HG03108 (cell line): ENCODE measurements at regions not wholly inside any gene's neighbourhood (a gene's known extent, or its start where the extent isn't known, plus 50 kb on each side); places are given as distances from the start of the nearest gene placed in this dataset.

ENCODE experiments used
- ATAC-seq: cut with Tn5 transposase; IDR thresholded peaks from one replicate; pipeline ENCODE4 v1.9.1; 2021; ENCODE audit warnings: moderate library complexity; ENCODE audit not compliant: unreplicated experiment

DNA sequence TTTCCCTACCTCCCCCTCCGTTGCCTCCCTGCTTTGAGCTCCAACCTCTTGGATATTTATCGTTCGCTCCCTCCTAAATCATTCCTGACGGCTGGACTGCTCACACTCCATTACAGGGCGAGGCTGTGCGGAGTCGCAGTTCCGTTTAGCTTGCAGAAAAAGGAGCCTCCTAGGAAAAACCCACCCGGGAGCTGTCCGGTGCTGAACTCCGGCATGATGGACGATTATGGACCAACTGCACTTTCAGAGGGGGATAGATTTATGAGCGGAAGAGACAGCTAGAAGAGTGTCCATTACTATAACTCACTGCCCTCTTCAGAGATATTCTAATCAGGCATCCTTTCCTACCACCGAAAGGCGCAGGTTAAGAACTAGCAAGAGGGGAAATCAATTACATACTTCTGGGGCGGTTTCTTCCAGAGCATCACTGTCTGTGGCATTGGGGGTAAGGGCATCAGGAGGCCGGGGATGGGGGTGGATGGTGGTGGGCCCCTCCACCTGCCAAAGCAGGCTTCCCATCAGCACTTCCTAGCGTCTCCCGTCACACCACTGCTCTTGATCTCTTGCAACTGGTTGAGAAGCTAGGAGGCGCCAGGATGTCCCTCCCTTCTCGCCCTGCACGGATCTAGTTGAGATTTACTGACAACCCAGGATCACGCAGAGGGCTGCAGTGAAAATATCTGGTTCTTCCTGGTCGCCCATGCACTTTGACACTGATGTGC, 251.2 kb downstream of the ENGASE start:
- ATAC-seq = no peak

DNA sequence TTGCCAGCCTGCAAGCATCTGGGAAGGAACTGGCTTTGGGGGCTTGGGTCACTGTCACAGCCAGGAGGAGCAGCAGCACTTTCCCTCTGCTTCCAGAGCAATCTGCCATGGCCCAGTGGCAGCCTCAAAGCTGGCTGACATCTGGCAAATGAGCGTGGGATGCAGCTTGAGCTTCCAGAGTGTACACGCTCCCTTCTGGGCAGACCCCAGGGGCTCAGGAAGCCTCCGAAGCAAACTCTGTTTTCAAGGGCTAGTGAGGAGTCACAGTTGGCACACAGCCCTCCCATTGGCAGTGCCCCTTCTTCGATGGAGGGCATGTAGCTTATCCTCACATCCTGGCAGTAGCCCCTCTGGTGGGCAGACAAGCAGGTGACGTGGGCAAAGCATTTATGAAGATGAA, 249.6 kb downstream of the ENGASE start:
- ATAC-seq = no peak

- ATAC-seq = no peak
These were observed 248.9 kb downstream of the ENGASE start for GRCh38 chr17:79323566-79323965.

- ATAC-seq = no peak
These were observed 247.8 kb downstream of the ENGASE start for GRCh38 chr17:79322211-79323123.

DNA sequence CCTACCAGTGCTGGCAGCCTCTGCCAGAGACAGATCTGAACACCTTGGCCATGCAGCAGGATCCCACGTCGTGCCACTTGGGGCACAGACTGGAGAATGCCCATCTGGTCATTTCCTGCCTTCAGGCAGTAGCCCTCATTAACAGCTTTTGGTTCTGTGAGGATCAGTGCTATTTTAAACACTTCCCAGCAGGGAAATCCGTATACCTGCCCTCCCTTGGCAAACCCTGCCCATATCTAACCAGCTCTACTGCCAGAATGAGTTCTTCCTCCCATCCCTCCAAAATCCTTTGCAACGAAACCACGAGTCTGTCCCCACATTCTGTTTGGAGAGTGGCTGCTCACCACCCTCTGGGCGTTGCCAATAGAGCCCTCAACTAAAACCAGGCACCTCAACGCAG, 245.7 kb downstream of the ENGASE start:
- no peak for ATAC-seq

- no peak for ATAC-seq
These were observed 243.3 kb downstream of the ENGASE start for GRCh38 chr17:79317916-79318315.

- ATAC-seq = no peak
These were observed 242.2 kb downstream of the ENGASE start for GRCh38 chr17:79316805-79317204.

- no peak for ATAC-seq
These were observed 240.9 kb downstream of the ENGASE start for GRCh38 chr17:79315358-79316105.

DNA sequence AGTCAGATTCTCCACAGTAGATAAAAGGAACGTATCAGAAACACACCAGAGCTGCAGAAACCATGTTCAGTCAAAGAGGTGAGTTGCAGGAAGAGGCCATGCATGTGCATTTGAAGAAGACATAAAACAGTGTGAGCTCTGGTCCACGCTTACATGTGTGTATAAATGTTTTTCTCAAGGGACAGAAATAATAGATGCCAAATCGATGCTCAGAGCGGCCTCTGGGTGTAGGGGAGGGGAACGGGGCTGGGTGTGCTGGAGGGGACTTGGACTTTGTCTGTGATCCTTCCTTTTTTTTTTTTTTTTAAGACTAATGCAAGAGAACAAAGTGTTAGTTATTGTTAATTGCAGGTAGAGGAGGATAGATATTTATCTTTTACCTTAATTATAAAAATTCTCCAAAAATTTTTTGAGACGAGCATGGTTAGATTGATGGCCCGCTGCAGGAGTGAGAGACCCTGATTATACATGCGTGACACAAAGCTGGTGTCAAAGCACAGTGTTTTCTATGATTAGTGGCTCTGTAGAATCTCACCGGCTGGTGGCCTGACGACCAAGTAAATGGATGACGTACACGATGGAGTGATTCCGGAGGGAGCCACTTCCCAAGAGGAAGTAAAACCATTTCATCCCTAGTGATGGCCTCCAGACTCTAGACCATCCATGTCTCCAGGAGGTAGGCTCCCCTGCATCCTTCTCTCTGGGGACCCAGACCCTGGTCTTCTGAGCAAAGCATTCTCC, 240.2 kb downstream of the ENGASE start:
- no peak for ATAC-seq

DNA sequence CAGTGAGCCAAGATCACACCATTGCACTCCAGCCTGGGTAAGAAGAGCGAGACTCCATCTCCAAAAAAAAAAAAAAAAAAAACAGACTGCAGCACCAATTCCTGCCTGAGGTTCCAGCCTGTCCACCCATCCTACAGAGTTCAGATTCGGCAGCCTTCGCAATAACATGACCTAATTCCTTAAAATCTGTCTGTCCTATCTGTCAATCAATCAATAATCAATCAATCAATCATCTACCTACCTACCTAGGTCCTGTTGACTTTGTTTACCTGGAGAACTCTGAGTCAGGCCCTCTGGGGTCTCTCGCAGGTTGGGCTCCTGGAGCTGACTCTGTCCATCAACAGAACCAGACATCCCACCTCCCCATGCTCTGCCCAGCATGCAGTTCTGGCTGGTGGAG, 236.7 kb downstream of the ENGASE start:
- ATAC-seq = no peak

DNA sequence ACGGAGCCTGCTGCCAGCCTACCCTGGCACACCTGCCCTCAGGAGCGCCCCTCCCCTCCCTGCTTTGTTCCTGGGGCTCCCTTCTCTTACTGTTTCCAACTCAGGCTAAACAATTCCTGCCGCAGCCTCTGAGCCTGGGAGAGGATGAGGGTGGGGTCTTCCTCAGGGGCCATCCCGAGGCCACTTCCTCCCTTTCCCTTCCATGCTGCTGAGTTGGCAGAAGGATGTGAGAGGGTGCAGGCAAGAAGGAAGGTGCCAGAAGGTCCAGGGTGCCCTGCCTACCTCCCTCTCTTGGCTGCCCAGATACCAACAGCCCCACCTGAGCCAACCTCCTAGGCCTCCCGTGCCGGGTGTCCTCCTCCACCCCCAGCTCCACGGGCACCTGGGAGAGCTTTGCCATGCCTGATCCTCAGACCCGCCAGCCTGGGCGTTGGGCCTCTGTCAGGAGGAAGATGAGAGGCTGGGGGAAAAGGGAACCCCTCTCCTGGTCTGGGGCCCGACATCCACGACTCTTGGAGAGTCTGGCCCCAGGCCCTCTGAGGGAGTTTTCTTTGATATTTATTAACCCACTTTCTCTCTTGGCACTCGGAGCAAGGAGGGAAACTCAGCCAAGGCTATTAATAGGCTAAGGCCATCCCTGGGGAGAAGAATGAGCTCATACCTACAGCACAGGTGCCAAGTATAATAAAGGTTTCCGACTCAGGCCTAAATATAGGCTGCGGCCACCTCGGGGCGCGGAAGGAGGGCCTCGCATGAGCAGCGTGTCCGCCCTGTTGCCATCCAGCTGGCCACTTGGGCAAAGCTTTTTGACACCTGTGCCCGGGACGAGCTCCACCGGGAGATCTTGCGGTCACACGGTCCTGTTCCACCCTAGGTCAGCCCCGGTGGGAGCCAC, 232.0 kb downstream of the ENGASE start:
- ATAC-seq = no peak

- ATAC-seq = no peak
These were observed 231.3 kb downstream of the ENGASE start for GRCh38 chr17:79305768-79306423.

- ATAC-seq = no peak
These were observed 230.7 kb downstream of the ENGASE start for GRCh38 chr17:79305376-79305767.

DNA sequence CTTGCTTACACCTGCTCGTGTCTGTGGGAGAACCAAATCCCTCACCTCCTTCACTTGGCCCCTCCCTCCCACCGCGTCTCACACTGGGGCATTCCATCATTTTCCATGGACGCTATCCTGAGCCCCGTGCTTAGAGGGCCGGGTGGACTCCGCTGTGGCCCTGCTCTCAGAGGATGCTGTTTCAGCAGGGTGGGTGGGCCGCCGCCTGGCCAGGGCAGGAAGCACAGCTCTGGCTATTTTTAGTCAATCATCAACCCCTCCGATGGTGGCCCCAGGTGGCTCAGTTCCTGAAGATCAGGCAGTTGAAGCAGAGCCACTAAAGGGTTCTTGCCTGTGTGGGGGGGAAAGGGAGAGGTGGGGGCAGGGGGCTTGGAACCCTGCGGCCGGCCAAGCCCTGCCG, 230.3 kb downstream of the ENGASE start:
- no peak for ATAC-seq

DNA sequence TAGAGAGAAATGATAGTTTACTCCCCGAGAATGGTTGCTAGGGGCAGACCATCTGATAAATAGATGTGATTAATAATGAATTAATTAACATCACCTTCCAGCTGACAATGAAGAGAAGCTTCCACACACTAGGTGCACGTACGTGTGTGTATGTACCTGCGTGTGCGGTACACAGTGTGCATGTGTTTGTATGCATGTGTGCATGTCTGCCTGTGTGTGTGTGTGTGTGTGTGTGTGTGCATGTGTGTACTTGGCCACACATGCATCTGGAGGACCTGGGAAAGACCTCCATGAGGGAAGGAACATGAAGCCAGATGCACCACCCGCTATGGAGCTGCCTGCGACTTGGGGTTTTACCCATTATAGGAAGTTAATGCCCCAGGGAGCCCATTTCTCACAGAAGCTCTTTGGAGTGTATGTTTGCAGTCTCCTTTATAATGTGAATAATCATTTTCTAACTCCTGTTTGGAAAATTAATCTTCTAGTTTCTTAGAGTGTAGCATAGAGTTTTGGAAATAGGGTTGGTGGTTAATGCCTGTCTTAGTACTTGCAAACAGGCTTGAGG, 229.1 kb downstream of the ENGASE start:
- ATAC-seq = no peak

GRCh38 chr17:79301469-79301868, 226.8 kb downstream of the ENGASE start:
- ATAC-seq = no peak

DNA sequence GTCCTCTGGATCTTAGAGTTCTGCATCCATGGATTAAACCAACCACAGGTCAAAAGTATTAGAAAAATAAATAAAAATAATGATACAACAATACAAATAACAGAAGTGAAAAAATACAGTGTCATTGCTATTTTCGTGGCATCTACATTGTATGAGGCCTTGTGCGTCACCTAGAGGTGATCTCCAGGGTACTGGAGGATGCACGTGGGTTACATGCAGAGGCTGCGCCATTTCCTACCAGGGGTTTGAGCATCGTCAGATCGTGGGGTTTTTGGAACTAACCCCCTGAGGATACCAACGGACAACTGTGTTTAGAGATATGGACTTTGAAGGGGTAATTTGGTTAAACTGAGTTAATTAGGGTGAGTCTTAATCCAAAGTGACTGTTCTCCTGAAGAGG, 224.7 kb downstream of the ENGASE start:
- ATAC-seq = no peak

DNA sequence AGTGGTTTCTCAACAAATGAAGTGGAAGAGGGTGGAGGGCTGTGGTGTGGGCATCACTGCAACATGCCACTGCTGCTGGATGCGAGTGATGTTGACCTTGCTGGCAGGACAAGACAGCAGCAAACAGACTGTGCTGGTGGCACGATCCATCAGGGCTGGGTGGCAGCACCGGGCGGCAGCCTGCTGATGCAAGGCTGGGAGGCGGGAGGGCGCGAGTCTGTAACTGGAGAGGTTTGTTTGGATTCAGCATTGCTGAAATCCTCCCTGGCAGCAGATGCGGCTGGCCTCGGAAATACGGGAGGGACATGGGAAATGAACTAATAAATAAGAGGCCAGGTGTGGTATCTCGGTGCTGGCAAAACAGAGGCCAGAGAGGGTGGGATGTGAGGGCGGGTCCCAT, 224.2 kb downstream of the ENGASE start:
- no peak for ATAC-seq

GRCh38 chr17:79296243-79296642, 221.6 kb downstream of the ENGASE start:
- no peak for ATAC-seq
